ENCODE measurements at regions not wholly inside any gene's neighbourhood (a gene's known extent, or its start where the extent isn't known, plus 50 kb on each side); places are given as distances from the start of the nearest gene placed in this dataset.

DNA sequence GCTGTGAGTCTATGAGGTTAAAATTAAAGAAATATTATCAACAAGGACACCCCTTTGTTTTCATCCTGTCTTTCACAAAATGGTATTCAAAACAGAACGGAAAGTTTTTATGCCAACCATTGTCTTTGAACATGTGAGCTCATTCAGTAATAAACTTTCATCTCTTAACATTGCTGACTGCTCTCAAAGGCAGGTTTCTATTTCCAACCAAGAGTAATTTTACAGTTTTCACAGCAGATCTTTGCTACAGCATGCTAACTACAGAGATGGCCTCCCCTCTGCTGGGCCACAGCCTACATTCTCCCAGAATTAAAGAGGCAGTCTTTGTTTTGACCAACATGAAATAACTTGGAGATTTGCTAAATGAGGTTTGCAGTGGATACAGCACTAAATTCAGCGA lies 101.5 kb downstream of the DMRT2 start:
- H3K27ac ChIP-seq (ENCODE audit: low read depth): no peak overlapping the region
- Mint-ChIP-seq H3K9me3 (peaks cover 2% of the 10 kb centered on the region), H3K27ac (no peak overlapping the region), H3K4me1 (no peaks in the 10 kb centered on the region), H3K36me3 (ENCODE audit: low read depth) (no peaks in the 10 kb centered on the region), H3K4me3 (no peak overlapping the region), H3K27me3 (ENCODE audit: insufficient read depth, low read depth, poor library complexity) (no peaks in the 10 kb centered on the region)
- no peaks in the 10 kb centered on the region for H3K4me1 ChIP-seq (ENCODE audit: insufficient read depth)
- DNase-seq (ENCODE audit: low spot score): no peak
- no peak overlapping the region for H3K4me3 ChIP-seq
- H2AFZ ChIP-seq: peak overlapping the region; percentile 80; the same call in 1 of the 2 replicates
- H3K4me2 ChIP-seq: no peak overlapping the region
- TF ChIP-seq EZH2phosphoT487 (IDR thresholded peaks at IDR 0.05; ENCODE audit: unreplicated experiment) (no peak), CREB1 (CRISPR knock-in tag; IDR thresholded peaks at IDR 0.05; ENCODE audit: low read depth) (no peak), EZH2 (IDR thresholded peaks at IDR 0.05; ENCODE audit: low read depth, unreplicated experiment) (no peak), JUNB (IDR thresholded peaks at IDR 0.05; ENCODE audit: unreplicated experiment) (no peak), STAT1 (IDR thresholded peaks at IDR 0.05; ENCODE audit: unreplicated experiment) (no peak), NANOG (IDR thresholded peaks at IDR 0.05; ENCODE audit: borderline replicate concordance) (no peak), ZNF331 (CRISPR knock-in tag; IDR thresholded peaks at IDR 0.05; ENCODE audit: low read depth) (no peak), ZNF114 (CRISPR knock-in tag; IDR thresholded peaks at IDR 0.05) (no peak), POLR2AphosphoS5 (IDR thresholded peaks at IDR 0.05; ENCODE audit: low read depth) (no peak)
- TF ChIP-seq, protein P1, sequence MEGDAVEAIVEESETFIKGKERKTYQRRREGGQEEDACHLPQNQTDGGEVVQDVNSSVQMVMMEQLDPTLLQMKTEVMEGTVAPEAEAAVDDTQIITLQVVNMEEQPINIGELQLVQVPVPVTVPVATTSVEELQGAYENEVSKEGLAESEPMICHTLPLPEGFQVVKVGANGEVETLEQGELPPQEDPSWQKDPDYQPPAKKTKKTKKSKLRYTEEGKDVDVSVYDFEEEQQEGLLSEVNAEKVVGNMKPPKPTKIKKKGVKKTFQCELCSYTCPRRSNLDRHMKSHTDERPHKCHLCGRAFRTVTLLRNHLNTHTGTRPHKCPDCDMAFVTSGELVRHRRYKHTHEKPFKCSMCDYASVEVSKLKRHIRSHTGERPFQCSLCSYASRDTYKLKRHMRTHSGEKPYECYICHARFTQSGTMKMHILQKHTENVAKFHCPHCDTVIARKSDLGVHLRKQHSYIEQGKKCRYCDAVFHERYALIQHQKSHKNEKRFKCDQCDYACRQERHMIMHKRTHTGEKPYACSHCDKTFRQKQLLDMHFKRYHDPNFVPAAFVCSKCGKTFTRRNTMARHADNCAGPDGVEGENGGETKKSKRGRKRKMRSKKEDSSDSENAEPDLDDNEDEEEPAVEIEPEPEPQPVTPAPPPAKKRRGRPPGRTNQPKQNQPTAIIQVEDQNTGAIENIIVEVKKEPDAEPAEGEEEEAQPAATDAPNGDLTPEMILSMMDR (conservative IDR thresholded peaks at IDR 0.05; ENCODE audit: low read depth in 2 of 2): no peak
- TF ChIP-seq, protein P2, sequence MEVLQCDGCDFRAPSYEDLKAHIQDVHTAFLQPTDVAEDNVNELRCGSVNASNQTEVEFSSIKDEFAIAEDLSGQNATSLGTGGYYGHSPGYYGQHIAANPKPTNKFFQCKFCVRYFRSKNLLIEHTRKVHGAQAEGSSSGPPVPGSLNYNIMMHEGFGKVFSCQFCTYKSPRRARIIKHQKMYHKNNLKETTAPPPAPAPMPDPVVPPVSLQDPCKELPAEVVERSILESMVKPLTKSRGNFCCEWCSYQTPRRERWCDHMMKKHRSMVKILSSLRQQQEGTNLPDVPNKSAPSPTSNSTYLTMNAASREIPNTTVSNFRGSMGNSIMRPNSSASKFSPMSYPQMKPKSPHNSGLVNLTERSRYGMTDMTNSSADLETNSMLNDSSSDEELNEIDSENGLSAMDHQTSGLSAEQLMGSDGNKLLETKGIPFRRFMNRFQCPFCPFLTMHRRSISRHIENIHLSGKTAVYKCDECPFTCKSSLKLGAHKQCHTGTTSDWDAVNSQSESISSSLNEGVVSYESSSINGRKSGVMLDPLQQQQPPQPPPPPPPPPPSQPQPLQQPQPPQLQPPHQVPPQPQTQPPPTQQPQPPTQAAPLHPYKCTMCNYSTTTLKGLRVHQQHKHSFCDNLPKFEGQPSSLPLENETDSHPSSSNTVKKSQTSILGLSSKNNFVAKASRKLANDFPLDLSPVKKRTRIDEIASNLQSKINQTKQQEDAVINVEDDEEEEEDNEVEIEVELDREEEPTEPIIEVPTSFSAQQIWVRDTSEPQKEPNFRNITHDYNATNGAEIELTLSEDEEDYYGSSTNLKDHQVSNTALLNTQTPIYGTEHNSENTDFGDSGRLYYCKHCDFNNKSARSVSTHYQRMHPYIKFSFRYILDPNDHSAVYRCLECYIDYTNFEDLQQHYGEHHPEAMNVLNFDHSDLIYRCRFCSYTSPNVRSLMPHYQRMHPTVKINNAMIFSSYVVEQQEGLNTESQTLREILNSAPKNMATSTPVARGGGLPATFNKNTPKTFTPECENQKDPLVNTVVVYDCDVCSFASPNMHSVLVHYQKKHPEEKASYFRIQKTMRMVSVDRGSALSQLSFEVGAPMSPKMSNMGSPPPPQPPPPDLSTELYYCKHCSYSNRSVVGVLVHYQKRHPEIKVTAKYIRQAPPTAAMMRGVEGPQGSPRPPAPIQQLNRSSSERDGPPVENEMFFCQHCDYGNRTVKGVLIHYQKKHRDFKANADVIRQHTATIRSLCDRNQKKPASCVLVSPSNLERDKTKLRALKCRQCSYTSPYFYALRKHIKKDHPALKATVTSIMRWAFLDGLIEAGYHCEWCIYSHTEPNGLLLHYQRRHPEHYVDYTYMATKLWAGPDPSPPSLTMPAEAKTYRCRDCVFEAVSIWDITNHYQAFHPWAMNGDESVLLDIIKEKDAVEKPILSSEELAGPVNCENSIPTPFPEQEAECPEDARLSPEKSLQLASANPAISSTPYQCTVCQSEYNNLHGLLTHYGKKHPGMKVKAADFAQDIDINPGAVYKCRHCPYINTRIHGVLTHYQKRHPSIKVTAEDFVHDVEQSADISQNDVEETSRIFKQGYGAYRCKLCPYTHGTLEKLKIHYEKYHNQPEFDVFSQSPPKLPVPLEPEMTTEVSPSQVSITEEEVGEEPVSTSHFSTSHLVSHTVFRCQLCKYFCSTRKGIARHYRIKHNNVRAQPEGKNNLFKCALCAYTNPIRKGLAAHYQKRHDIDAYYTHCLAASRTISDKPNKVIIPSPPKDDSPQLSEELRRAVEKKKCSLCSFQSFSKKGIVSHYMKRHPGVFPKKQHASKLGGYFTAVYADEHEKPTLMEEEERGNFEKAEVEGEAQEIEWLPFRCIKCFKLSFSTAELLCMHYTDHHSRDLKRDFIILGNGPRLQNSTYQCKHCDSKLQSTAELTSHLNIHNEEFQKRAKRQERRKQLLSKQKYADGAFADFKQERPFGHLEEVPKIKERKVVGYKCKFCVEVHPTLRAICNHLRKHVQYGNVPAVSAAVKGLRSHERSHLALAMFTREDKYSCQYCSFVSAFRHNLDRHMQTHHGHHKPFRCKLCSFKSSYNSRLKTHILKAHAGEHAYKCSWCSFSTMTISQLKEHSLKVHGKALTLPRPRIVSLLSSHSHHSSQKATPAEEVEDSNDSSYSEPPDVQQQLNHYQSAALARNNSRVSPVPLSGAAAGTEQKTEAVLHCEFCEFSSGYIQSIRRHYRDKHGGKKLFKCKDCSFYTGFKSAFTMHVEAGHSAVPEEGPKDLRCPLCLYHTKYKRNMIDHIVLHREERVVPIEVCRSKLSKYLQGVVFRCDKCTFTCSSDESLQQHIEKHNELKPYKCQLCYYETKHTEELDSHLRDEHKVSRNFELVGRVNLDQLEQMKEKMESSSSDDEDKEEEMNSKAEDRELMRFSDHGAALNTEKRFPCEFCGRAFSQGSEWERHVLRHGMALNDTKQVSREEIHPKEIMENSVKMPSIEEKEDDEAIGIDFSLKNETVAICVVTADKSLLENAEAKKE (CRISPR knock-in tag; IDR thresholded peaks at IDR 0.05): no peak
- TF ChIP-seq, protein P3, sequence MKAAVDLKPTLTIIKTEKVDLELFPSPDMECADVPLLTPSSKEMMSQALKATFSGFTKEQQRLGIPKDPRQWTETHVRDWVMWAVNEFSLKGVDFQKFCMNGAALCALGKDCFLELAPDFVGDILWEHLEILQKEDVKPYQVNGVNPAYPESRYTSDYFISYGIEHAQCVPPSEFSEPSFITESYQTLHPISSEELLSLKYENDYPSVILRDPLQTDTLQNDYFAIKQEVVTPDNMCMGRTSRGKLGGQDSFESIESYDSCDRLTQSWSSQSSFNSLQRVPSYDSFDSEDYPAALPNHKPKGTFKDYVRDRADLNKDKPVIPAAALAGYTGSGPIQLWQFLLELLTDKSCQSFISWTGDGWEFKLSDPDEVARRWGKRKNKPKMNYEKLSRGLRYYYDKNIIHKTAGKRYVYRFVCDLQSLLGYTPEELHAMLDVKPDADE (IDR thresholded peaks at IDR 0.05): no peak
- TF ChIP-seq, protein P4, sequence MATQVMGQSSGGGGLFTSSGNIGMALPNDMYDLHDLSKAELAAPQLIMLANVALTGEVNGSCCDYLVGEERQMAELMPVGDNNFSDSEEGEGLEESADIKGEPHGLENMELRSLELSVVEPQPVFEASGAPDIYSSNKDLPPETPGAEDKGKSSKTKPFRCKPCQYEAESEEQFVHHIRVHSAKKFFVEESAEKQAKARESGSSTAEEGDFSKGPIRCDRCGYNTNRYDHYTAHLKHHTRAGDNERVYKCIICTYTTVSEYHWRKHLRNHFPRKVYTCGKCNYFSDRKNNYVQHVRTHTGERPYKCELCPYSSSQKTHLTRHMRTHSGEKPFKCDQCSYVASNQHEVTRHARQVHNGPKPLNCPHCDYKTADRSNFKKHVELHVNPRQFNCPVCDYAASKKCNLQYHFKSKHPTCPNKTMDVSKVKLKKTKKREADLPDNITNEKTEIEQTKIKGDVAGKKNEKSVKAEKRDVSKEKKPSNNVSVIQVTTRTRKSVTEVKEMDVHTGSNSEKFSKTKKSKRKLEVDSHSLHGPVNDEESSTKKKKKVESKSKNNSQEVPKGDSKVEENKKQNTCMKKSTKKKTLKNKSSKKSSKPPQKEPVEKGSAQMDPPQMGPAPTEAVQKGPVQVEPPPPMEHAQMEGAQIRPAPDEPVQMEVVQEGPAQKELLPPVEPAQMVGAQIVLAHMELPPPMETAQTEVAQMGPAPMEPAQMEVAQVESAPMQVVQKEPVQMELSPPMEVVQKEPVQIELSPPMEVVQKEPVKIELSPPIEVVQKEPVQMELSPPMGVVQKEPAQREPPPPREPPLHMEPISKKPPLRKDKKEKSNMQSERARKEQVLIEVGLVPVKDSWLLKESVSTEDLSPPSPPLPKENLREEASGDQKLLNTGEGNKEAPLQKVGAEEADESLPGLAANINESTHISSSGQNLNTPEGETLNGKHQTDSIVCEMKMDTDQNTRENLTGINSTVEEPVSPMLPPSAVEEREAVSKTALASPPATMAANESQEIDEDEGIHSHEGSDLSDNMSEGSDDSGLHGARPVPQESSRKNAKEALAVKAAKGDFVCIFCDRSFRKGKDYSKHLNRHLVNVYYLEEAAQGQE (IDR thresholded peaks at IDR 0.05; ENCODE audit: unreplicated experiment): no peak
- H3K36me3 ChIP-seq (ENCODE audit: insufficient read depth): no peaks in the 10 kb centered on the region
- no peaks in the 10 kb centered on the region for H3K79me2 ChIP-seq (replicated peaks; ENCODE audit: insufficient read depth)
- ATAC-seq: no peak
- H3K9me2 ChIP-seq (ENCODE audit: insufficient read depth): no peaks in the 10 kb centered on the region; the same call in 1 of the 2 replicates
- H3K27me3 ChIP-seq (ENCODE audit: insufficient read depth): no peaks in the 10 kb centered on the region
- no peaks in the 10 kb centered on the region for H3F3A ChIP-seq (replicated peaks; ENCODE audit: low read depth)
- H4K20me1 ChIP-seq (replicated peaks; ENCODE audit: insufficient read depth): no peaks in the 10 kb centered on the region

Data from GM23338 (cell line).